ENCODE measurements at regions not wholly inside any gene's neighbourhood (a gene's known extent, or its start where the extent isn't known, plus 50 kb on each side); places are given as distances from the start of the nearest gene placed in this dataset.

GRCh38 chr6:62446647-62447316, 160.8 kb upstream of the KHDRBS2 start:
- CTCF ChIA-PET: no interaction called here
- 22% methylated on average over 2 of the region's 2 CpGs for WGBS (ENCODE audit: missing lambda C conversion rate)

GRCh38 chr6:62445521-62445920, 159.5 kb upstream of the KHDRBS2 start:
- POLR2A ChIA-PET: no interaction called here
- H3K27ac ChIP-seq: no peak overlapping the region
- H3K4me3 ChIP-seq: no peak overlapping the region
- H3K4me1 ChIP-seq: no peaks in the 10 kb centered on the region
- WGBS (ENCODE audit: missing lambda C conversion rate): 2% methylated on average over 4 of the region's 9 CpGs
- DNase-seq (ENCODE audit: low read depth in 1 of 2, low spot score in 1 of 2) (no peak), FAIRE-seq (no peak), ATAC-seq (no peak)
- H3K4me2 ChIP-seq: no peak overlapping the region
- CTCF ChIA-PET: no interaction called here
- no peaks in the 10 kb centered on the region for H3K9me3 ChIP-seq
- no peak for TF ChIP-seq JUN (IDR thresholded peaks at IDR 0.05)
- TF ChIP-seq HOXB13 (CRISPR knock-in tag; IDR thresholded peaks at IDR 0.05; ENCODE audit: low read depth): no peak
- no peak for TF ChIP-seq CHD2 (IDR thresholded peaks at IDR 0.05; ENCODE audit: low read length, partially characterized antibody)
- TF ChIP-seq HOXA7 (CRISPR knock-in tag; IDR thresholded peaks at IDR 0.05): no peak
- no peak for TF ChIP-seq CBX2 (IDR thresholded peaks at IDR 0.05; ENCODE audit: borderline replicate concordance, low read depth)
- no peak for TF ChIP-seq TFCP2L1 (CRISPR knock-in tag; IDR thresholded peaks at IDR 0.05)
- no peak for TF ChIP-seq MYC (IDR thresholded peaks at IDR 0.05; ENCODE audit: borderline replicate concordance, low read length)
- TF ChIP-seq NPAS2 (CRISPR knock-in tag; IDR thresholded peaks at IDR 0.05; ENCODE audit: borderline replicate concordance): no peak
- TF ChIP-seq MAFK (IDR thresholded peaks at IDR 0.05; ENCODE audit: partially characterized antibody): no peak
- TF ChIP-seq ESRRA (IDR thresholded peaks at IDR 0.05; ENCODE audit: borderline replicate concordance, low read length): no peak
- TF ChIP-seq PHF8 (IDR thresholded peaks at IDR 0.05; ENCODE audit: borderline replicate concordance, low read depth): no peak
- TF ChIP-seq BCL3 (IDR thresholded peaks at IDR 0.05): no peak

More at GRCh38 chr6:62446647-62447316, 160.8 kb upstream of the KHDRBS2 start:
- ATAC-seq: no peak
- POLR2A ChIA-PET: no interaction called here
- H3K9me3 ChIP-seq: no peaks in the 10 kb centered on the region
- no peak overlapping the region for H3K27ac ChIP-seq
- no peaks in the 10 kb centered on the region for H3K4me1 ChIP-seq
- H3K4me2 ChIP-seq: no peak overlapping the region
- H3K4me3 ChIP-seq: no peak overlapping the region
- DNase-seq (ENCODE audit: low read depth in 1 of 2, low spot score in 1 of 2): no peak
- no peak for TF ChIP-seq RARB (CRISPR knock-in tag; IDR thresholded peaks at IDR 0.05)
- TF ChIP-seq USF2 (IDR thresholded peaks at IDR 0.05): no peak
- TF ChIP-seq RNF2 (IDR thresholded peaks at IDR 0.05; ENCODE audit: borderline replicate concordance, low read depth): no peak
- TF ChIP-seq JUN (IDR thresholded peaks at IDR 0.05): no peak
- TF ChIP-seq HOXB5 (CRISPR knock-in tag; IDR thresholded peaks at IDR 0.05): no peak
- TF ChIP-seq HDAC2 (IDR thresholded peaks at IDR 0.05): no peak
- TF ChIP-seq JUNB (IDR thresholded peaks at IDR 0.05): no peak
- no peak for TF ChIP-seq RCOR1 (IDR thresholded peaks at IDR 0.05; ENCODE audit: low read depth, low read length)
- no peak for TF ChIP-seq POLR2A (IDR thresholded peaks at IDR 0.05; ENCODE audit: low read length)
- no peak for TF ChIP-seq POLR2AphosphoS2 (conservative IDR thresholded peaks at IDR 0.05; ENCODE audit: low read length)
- no peak for TF ChIP-seq REST (IDR thresholded peaks at IDR 0.05)
- no peak for TF ChIP-seq ELK1 (IDR thresholded peaks at IDR 0.05; ENCODE audit: low read depth, low read length)
- TF ChIP-seq ZC3H11A (IDR thresholded peaks at IDR 0.05): no peak
- TF ChIP-seq MYC (IDR thresholded peaks at IDR 0.05; ENCODE audit: borderline replicate concordance, low read length): no peak
- TF ChIP-seq TFCP2L1 (CRISPR knock-in tag; IDR thresholded peaks at IDR 0.05): no peak
- TF ChIP-seq PHF8 (IDR thresholded peaks at IDR 0.05; ENCODE audit: borderline replicate concordance, low read depth): no peak
- no peak for TF ChIP-seq BCL3 (IDR thresholded peaks at IDR 0.05)
- no peak for FAIRE-seq
